GM21723 (cell line): ENCODE measurements at regions not wholly inside any gene's neighbourhood (a gene's known extent, or its start where the extent isn't known, plus 50 kb on each side); places are given as distances from the start of the nearest gene placed in this dataset.

Experiments
- ATAC-seq: cut with Tn5 transposase; IDR thresholded peaks from one replicate; pipeline ENCODE4 v1.9.1; 2021; ENCODE audit warnings: mild to moderate bottlenecking, moderate library complexity; ENCODE audit not compliant: unreplicated experiment

DNA sequence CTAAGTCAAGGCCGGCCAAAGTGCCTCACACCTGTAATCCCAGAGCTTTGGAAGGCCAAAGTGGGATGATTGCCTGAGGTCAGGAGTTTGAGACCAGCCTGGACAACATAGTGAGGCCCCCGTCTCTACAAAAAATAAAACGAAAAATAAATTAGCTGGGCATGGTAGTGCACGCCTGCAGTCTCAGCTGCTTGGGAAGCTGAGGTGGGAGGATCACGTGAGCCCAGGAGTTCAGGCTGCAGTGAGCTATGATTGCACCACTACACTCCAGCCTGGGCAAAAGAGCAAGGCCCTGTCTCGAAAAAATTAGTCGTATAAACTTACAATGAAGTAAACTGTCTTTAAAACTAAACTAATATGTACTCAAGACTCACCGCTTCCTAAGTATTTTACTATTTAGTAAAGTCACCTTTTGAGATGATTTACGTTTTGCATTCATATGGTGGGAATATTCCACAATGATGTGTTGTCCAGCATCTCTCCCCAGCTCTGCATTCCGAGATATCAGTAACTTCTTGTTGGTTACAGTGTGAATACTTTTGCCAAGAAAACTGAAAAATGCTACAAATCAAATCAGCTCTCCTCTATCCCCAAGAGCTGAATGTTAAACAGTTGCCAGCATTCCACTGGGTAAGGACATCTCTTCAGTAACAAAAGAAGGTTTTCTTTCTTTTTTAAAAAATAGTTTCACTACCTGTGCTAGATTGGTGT, 84.9 kb upstream of the C21orf91 start:
- ATAC-seq = no peak

DNA sequence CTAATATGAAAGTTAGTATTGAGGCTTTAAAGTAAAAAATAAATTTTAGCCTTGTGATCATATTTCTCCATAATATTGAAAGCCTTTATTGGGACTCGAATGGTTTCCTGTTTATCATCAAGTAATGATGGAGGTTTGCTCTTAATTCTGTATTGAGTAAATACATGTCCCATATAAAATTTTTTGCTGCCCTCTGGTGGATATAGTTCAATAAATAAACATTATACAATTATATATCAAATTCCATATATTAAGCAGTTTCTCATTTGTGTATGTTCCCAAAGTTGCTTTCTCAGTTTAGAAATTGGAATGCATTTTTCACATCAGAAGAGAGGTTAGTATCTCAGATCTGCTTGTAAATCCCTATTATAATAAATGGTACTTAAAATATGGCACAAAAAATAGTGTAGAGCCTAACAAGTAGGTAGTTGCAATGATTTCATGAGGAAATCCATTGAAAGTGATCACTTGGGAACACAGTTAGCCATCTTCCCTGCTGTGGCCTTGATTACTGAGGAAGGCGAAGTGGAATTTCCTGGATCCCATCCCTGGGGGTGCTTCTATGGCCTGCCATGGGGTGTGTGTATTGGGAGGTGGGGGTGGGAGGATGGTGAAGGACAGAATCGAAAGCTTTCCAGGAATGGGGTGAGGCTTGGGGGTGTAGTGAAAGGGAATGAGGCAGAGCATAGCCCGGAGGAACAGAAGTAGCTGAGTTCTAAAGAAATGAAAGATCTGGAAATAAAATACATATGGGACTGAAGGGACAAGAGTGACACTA, 84.1 kb upstream of the C21orf91 start:
- ATAC-seq = no peak

DNA sequence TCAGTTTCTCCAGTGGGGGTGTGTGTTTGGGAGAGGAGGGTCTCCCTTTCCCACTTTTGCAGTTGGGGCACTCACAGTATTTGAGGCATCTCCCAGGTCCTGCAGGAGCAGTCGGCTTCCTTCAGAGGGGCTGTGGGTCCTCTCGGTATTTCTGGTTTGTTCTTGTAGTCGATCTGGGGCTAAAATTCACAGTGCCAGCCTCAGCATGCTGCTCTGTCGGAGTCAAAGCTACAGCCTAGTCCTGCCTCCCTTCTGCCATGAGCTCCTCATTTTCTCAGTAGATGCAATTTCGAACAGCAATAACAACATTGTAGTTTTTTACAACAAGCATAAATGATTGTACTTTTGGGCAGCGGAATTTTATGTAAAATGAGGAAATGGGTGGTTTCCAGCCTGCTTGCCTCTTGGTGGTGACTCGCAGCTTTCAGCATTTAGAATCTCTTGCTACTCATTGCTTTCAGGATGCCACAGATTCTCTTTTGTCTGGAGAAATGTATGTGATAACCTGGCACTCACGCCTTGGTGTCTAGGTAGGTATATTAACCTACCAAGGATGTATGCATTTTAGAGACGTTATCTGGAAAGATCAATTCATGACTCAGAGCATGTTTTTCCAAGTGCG, 82.4 kb upstream of the C21orf91 start:
- no peak for ATAC-seq

DNA sequence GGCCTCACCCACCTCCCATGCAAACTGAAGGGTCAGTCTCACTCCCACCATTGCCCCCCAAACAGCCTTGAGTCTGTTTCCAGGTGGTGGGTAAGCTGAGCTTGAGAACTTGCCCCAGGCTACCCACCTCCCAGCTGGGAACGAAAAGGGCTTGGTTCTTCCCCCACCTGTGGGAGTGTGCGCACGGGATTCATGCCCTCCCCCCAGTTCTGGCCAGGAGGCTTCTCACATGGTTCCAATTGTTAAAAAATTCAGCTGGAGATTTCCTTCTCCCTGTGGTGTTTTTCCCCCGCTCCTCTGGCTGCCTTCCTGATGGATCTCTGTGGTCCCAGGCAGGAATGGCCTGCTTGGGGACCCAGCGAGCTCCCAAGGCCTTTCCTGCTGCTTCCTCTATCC, 81.8 kb upstream of the C21orf91 start:
- no peak for ATAC-seq

DNA sequence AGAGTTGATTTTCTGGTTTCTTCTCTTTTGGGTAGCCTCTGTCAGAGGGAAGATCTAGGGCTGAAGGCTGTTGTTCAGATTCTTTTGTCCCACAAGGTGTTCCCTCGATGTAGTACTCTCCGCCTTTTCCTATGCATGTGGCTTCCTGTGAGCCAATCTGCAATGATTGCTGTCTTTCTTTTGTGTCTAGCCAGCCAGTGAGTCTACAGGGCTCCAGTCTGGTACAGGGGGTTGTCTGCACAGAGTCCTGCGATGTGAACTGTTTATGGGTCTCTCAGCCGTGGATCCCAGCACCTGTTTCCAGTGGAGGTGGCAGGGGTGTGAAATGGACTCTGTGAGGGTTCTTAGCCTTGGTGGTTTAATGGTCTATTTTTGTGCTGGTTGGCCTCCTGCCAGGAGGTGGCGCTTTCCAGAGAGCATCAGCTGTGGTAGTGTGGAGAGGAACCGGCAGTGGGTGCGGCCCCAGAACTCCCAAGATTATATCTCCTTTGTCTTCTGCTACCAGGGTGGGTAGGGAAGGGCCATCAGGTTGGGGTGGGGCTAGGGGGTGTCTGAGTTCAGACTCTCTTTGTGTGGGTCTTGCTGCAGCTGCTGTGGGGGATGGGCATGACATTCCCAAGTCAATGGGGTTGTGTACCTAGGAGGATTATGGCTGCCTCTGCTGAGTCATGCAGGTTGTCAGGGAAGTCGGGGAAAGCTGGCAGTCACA, 81.3 kb upstream of the C21orf91 start:
- ATAC-seq = no peak

DNA sequence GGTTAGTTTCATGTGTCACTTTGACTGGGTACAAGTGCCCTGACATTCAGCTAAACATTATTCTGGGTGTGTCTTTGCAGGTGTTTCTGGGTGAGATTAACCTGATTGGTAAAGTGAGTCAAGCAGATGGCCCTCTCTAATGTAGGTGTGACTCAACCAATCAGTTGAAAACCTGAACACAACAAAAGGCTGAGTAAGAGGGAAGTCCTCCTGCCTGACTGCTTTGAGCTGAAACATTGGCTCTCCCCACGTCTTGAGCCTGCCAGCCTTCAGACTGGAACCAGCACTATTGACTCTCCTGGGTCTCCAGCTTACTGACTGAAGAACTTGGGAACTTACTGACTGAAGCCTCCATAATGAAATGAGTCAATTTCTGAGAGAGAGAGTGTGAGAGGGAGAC, 70.0 kb upstream of the C21orf91 start:
- no peak for ATAC-seq

DNA sequence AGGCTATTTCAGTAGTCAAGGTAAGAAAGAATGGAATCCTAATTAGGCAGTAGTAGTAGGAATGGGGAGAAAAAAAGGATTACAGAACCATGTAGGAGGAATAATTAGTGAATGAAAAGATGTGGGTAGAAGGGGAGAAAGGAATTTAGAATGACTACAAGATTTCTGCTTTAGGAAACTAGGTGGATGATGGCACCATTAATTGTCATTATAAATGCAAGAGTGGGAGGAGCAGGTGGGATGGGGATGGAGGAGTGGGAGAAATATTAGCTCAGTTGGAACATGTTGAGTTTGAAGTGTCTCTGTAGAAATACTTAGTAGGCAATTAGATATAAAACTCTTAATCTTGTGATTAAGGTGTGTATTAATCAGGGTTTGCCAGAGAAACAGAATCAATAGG, 50.0 kb upstream of the C21orf91 start:
- no peak for ATAC-seq
